ENCODE measurements at regions not wholly inside any gene's neighbourhood (a gene's known extent, or its start where the extent isn't known, plus 50 kb on each side); places are given as distances from the start of the nearest gene placed in this dataset.

DNA sequence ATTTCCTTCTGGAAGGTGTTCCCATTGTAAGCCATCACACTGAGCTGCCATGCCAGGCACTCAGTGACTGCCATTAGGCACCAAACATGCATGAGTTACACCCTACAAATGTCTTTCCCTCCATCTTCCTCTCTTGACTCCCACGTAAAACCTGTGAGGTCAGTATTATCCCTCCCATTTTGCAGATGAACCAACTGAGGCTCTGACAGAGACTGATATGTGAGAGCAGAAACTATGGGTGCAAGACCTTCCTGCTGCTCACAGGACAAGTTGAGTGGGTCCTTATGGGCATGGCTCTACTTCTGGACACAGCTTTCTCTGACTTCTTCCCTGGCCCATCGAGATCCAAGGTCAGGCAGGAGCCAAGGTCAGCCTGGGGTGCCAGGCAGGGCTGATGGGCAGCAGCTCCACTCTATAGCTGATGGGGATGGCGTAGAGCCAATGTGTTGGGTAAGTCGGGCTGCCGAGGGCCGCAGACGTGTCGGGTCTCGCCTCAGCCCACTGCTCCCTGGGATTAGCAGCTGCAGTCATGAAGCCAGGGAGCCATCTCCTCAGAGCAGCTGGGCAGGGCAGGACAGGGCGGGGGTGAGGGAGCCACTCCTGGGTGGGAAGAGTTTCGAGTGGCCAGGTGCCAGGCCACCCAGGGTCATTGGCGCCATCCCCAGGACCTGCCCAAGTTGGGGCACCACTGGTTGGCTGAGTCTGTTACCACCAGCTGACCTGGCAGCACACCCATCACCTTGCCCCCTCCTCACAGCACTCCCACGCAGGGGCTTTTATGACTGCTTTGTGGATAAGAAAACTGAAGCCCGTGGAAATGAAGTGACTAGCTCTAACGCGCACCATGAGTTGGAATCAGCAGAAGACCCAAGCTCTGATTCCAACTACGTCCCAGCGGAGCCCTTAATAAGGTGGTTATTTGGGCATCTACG, 117.8 kb upstream of the ZMIZ1 start:
- Histone ChIP-seq H3K9ac (ENCODE audit: low read depth, low read length) (no peak overlapping the region), H3K27me3 (ENCODE audit: insufficient read depth, low read length) (no peaks in the 10 kb centered on the region), H3K4me1 (ENCODE audit: insufficient read depth, low read length) (no peaks in the 10 kb centered on the region), H3K27ac (ENCODE audit: low read length) (no peak overlapping the region), H3K9me3 (ENCODE audit: insufficient read depth, low read depth, low read length) (no peaks in the 10 kb centered on the region), H3K4me3 (ENCODE audit: low read length) (no peak overlapping the region), H3K36me3 (ENCODE audit: insufficient read depth, low read depth, low read length) (no peaks in the 10 kb centered on the region)

DNA sequence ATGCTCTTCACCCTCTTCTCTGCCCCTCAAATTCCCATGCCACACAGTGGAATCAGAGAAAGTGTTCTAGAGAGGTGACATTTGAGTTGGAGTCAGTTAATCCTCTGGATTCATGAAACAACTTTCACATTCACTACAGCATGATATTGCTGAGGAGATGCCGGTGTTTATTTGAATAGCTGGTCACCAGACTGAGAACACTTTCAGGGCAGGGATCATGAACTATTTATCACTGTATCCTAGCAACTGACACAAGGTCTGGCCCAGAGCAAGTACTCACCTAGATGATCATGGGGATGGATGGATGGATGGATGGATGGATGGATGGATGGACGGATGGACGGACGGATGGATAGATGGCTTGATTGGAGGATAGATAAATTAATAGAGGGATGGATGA, 116.7 kb upstream of the ZMIZ1 start:
- Histone ChIP-seq H3K4me1 (ENCODE audit: insufficient read depth, low read length) (no peaks in the 10 kb centered on the region), H3K9ac (ENCODE audit: low read depth, low read length) (no peak overlapping the region), H3K36me3 (ENCODE audit: insufficient read depth, low read depth, low read length) (no peaks in the 10 kb centered on the region), H3K27me3 (ENCODE audit: insufficient read depth, low read length) (no peaks in the 10 kb centered on the region), H3K9me3 (ENCODE audit: insufficient read depth, low read depth, low read length) (no peaks in the 10 kb centered on the region), H3K27ac (ENCODE audit: low read length) (no peak overlapping the region), H3K4me3 (ENCODE audit: low read length) (no peak overlapping the region)

DNA sequence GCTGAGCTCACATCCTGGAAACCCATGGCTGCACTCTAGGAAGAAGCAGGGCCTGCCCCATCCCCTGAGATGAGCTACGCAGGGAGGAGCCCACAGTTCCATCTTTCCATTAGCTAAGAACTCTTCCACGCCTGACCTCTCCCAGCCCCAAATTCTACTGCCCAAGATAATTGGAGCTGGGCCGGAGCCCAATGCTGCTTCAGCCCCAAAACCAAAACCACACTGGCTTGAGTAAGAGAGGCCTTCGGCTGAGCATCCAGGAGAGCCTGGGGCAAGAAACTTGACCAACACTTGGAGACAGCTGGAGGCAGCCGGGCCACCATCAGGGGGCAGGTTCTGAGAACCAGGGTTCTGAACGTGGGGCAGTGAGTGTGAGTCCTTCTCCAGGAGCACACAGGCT, 116.1 kb upstream of the ZMIZ1 start:
- no peak overlapping the region for H3K27ac ChIP-seq (ENCODE audit: low read length)
- H3K4me3 ChIP-seq (ENCODE audit: low read length): no peak overlapping the region
- no peaks in the 10 kb centered on the region for H3K9me3 ChIP-seq (ENCODE audit: insufficient read depth, low read depth, low read length)
- no peak overlapping the region for H3K9ac ChIP-seq (ENCODE audit: low read depth, low read length)
- no peaks in the 10 kb centered on the region for H3K36me3 ChIP-seq (ENCODE audit: insufficient read depth, low read depth, low read length)
- H3K27me3 ChIP-seq (ENCODE audit: insufficient read depth, low read length): no peaks in the 10 kb centered on the region
- no peaks in the 10 kb centered on the region for H3K4me1 ChIP-seq (ENCODE audit: insufficient read depth, low read length)

DNA sequence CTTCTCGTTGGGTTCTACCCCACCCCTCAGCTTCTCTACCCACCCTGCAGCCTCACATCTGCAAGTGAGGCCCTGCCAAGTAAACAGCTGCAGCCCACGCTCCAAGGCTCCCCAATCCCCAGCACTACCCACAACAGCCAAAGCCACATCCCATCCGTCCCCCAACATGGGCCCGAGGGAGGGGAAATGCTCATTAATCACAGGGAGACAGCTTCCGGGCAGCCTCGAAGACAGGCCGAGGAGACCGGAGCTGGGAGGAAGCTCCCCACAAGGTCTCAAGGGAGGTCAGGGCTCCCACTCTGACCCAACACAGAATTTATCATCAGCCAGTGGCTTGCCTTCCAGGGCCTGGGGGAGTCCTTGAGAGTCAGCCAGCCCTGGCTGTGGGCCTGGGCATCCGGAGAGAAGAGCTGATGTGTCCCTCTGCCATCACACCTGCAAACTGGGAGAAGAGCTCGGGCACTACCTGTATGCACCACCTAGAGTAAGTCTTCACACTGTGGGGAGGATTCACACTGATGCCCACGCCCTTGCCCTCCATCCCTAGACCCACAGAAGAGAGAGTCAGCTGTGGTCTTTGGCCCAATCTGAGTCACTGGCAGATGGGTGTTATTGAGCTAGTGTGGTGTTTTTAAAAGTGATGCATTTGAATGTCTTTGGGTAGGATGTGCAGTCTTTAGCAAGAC, 115.5 kb upstream of the ZMIZ1 start:
- no peaks in the 10 kb centered on the region for H3K36me3 ChIP-seq (ENCODE audit: insufficient read depth, low read depth, low read length)
- H3K9me3 ChIP-seq (ENCODE audit: insufficient read depth, low read depth, low read length): no peaks in the 10 kb centered on the region
- H3K9ac ChIP-seq (ENCODE audit: low read depth, low read length): no peak overlapping the region
- H3K27ac ChIP-seq (ENCODE audit: low read length): no peak overlapping the region
- H3K4me3 ChIP-seq (ENCODE audit: low read length): no peak overlapping the region
- H3K27me3 ChIP-seq (ENCODE audit: insufficient read depth, low read length): no peaks in the 10 kb centered on the region
- H3K4me1 ChIP-seq (ENCODE audit: insufficient read depth, low read length): no peaks in the 10 kb centered on the region

DNA sequence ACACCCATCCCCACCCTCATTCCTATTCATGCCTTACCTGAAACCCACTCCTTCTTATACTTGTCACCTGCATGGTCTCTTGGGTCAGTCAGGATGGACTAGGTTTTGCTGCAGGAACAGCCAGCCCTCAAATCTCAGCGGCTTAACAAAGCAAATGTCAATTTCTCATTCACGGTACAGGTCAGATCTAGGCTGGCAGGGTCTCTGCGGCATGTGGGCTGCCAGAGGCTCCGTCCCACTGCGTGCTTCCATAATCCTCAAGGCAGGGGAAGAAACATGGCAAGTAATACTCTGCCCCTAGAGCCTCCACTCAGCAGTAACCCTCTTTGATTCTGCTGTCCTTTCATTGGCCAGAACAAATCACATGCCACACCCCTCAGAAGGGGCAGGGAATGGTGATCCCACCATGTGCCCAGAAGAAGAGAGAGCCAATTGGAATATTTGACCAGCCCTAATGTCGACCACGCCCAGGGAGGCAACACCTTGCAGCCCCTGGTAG, 114.9 kb upstream of the ZMIZ1 start:
- Histone ChIP-seq H3K27me3 (ENCODE audit: insufficient read depth, low read length) (no peaks in the 10 kb centered on the region), H3K9me3 (ENCODE audit: insufficient read depth, low read depth, low read length) (no peaks in the 10 kb centered on the region), H3K9ac (ENCODE audit: low read depth, low read length) (no peak overlapping the region), H3K4me1 (ENCODE audit: insufficient read depth, low read length) (no peaks in the 10 kb centered on the region), H3K4me3 (ENCODE audit: low read length) (no peak overlapping the region), H3K36me3 (ENCODE audit: insufficient read depth, low read depth, low read length) (no peaks in the 10 kb centered on the region), H3K27ac (ENCODE audit: low read length) (no peak overlapping the region)

DNA sequence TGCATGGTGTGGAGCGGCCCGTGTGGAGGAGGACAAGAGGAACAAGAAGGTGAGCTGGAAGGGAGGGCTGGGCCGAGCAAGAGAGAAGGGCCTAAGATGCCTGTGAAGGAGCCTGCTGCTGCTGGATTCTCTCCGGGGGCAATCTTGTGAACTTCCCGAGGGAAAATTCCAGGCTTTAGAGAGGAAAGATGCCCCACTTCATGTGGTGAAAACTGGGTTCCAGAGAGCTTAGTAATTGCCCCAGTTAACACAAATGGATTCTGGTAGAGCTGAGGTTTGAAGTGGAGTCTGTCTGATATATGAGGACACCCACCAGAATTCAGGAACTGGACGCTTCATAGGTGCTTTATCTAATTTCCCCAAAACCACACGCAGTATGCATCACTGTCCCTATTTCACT, 114.1 kb upstream of the ZMIZ1 start:
- Histone ChIP-seq H3K36me3 (ENCODE audit: insufficient read depth, low read depth, low read length) (no peaks in the 10 kb centered on the region), H3K27me3 (ENCODE audit: insufficient read depth, low read length) (no peaks in the 10 kb centered on the region), H3K27ac (ENCODE audit: low read length) (no peak overlapping the region), H3K4me1 (ENCODE audit: insufficient read depth, low read length) (no peaks in the 10 kb centered on the region), H3K9me3 (ENCODE audit: insufficient read depth, low read depth, low read length) (no peaks in the 10 kb centered on the region), H3K9ac (ENCODE audit: low read depth, low read length) (no peak overlapping the region), H3K4me3 (ENCODE audit: low read length) (no peak overlapping the region)

DNA sequence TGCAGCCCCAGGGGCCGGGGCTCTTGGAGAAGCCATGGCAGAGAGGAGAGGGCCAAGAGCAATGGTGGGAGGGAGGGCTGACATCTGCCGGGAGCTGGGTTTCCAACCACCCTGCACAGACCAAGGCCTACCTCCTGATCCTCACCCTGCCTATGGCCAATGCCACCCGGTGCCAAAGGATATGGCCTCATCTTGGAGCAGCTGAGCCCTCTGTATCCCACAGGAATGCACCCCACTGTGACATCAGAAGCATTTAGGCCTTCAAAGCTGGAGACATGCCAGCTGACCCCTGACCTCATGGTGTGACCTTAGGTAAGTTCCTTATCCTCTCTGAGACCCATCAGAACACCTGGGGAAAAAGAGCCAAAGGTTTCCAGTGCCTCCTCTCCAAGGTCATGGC, 113.6 kb upstream of the ZMIZ1 start:
- no peak overlapping the region for H3K9ac ChIP-seq (ENCODE audit: low read depth, low read length)
- H3K36me3 ChIP-seq (ENCODE audit: insufficient read depth, low read depth, low read length): no peaks in the 10 kb centered on the region
- no peaks in the 10 kb centered on the region for H3K27me3 ChIP-seq (ENCODE audit: insufficient read depth, low read length)
- H3K27ac ChIP-seq (ENCODE audit: low read length): no peak overlapping the region
- no peak overlapping the region for H3K4me3 ChIP-seq (ENCODE audit: low read length)
- H3K9me3 ChIP-seq (ENCODE audit: insufficient read depth, low read depth, low read length): no peaks in the 10 kb centered on the region
- H3K4me1 ChIP-seq (ENCODE audit: insufficient read depth, low read length): no peaks in the 10 kb centered on the region

DNA sequence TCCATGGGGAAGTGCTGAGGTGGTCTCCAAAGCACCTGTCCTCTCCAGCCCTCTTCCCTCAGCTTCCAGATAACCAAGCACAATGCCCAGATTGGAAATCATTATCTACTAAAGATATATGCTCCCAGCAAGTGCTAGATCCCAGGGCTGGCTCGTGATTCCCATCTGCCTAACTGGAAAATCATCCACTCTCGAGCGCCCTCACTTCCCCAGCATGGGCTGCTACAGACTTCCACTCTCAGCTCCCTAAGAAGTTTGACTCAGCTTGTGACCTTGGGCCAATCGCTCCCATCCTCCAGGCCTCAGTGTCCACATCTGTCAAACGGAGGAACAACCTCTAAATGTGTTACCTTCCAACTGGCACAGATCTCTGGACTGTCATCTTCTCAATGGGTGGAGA, 112.4 kb upstream of the ZMIZ1 start:
- H3K9me3 ChIP-seq (ENCODE audit: insufficient read depth, low read depth, low read length): no peaks in the 10 kb centered on the region
- no peaks in the 10 kb centered on the region for H3K4me1 ChIP-seq (ENCODE audit: insufficient read depth, low read length)
- no peaks in the 10 kb centered on the region for H3K27me3 ChIP-seq (ENCODE audit: insufficient read depth, low read length)
- no peak overlapping the region for H3K9ac ChIP-seq (ENCODE audit: low read depth, low read length)
- H3K36me3 ChIP-seq (ENCODE audit: insufficient read depth, low read depth, low read length): no peaks in the 10 kb centered on the region
- H3K4me3 ChIP-seq (ENCODE audit: low read length): no peak overlapping the region
- no peak overlapping the region for H3K27ac ChIP-seq (ENCODE audit: low read length)

DNA sequence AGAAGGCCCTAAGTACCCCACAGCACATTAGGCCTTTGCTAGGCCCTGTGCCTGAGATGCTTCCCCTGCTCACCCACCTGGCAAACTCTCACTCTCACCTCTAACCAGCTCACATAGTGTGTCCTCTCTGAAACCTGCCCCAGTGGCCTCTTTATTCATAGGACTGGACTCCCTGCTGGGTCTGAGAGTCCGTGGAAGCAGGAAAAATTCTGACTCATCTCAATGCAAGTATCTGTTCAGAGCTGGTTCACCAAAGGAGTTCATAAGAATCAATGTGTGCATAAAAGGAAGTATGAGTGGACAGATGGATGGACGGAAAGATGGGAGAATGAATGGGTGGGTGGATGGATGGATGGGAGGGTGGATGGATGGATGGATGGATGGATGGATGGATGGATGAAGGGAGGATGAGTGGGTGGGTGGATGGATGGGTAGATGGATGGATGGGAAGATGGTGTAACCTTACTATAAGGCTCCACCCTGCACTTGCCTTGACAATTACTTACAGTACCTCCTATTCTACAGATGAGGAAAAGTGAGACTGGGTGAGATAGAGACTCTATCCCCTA, 111.2 kb upstream of the ZMIZ1 start:
- Histone ChIP-seq H3K36me3 (ENCODE audit: insufficient read depth, low read depth, low read length) (no peaks in the 10 kb centered on the region), H3K9ac (ENCODE audit: low read depth, low read length) (no peak overlapping the region), H3K27me3 (ENCODE audit: insufficient read depth, low read length) (no peaks in the 10 kb centered on the region), H3K9me3 (ENCODE audit: insufficient read depth, low read depth, low read length) (no peaks in the 10 kb centered on the region), H3K4me1 (ENCODE audit: insufficient read depth, low read length) (no peaks in the 10 kb centered on the region), H3K27ac (ENCODE audit: low read length) (no peak overlapping the region), H3K4me3 (ENCODE audit: low read length) (no peak overlapping the region)

DNA sequence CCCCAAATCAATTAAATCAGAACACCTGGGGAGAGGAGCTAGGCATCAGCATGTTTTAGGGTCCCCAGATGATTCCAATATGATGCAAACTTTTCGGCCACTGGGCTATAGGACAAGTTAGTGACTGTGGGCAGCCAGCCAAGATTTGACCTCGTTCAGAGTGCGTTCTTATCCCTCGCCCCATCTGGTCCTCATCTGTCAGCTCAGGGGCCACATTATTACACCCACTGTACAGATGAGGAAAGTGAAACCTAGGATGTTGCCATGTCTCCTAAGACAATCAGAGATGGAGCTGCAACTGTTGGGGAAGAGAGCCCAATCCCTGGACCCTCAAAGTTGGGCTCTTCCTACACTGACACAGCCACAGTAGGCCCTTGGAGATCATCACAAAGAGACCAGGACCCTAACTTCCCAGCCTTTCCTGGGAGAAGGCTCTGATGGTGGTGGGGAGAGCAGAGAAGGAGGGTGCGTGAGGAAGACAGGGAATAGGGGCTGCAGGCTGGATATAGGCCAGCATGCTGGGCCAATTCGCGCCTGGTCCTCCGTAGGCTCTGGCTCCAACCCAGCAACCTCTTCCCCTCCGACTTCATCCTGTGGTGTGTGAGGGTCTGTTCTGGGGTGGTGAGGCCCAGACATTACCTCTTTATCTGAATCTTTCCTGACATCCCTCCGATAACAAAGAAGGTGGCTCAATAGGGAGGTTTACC, 109.4 kb upstream of the ZMIZ1 start:
- H3K4me1 ChIP-seq (ENCODE audit: insufficient read depth, low read length): no peaks in the 10 kb centered on the region; the same call in none of the 2 replicates
- H3K27ac ChIP-seq (ENCODE audit: low read length): no peak overlapping the region
- H3K9ac ChIP-seq (ENCODE audit: low read depth, low read length): no peak overlapping the region
- H3K9me3 ChIP-seq (ENCODE audit: insufficient read depth, low read depth, low read length): no peaks in the 10 kb centered on the region
- no peaks in the 10 kb centered on the region for H3K27me3 ChIP-seq (ENCODE audit: insufficient read depth, low read length)
- H3K36me3 ChIP-seq (ENCODE audit: insufficient read depth, low read depth, low read length): no peaks in the 10 kb centered on the region
- no peak overlapping the region for H3K4me3 ChIP-seq (ENCODE audit: low read length)

DNA sequence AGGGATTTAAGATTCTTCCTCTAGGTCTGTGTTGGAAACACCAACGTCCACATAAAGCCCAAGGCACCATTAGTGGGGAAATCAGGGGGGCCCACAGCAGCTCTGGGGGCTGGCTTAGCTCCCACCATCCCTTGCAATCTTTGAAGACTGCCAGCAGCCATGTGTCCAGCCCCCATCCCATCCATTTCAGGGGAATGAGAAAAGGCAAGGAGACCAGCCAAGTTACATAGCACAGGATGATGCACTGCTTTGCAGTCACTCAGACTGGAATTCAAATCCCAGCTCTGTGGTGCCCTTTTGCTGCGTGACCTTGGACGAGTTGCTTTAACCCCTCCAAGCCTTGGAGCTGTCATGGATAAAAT, 108.9 kb upstream of the ZMIZ1 start:
- Histone ChIP-seq H3K4me3 (ENCODE audit: low read length) (no peak overlapping the region), H3K27ac (ENCODE audit: low read length) (no peak overlapping the region), H3K27me3 (ENCODE audit: insufficient read depth, low read length) (no peaks in the 10 kb centered on the region), H3K36me3 (ENCODE audit: insufficient read depth, low read depth, low read length) (no peaks in the 10 kb centered on the region), H3K9ac (ENCODE audit: low read depth, low read length) (no peak overlapping the region), H3K4me1 (ENCODE audit: insufficient read depth, low read length) (peaks cover 5% of the 10 kb centered on the region), H3K9me3 (ENCODE audit: insufficient read depth, low read depth, low read length) (no peaks in the 10 kb centered on the region)

All from iPS-20b (cell line).